ENCODE measurements at regions not wholly inside any gene's neighbourhood (a gene's known extent, or its start where the extent isn't known, plus 50 kb on each side); places are given as distances from the start of the nearest gene placed in this dataset.

DNA sequence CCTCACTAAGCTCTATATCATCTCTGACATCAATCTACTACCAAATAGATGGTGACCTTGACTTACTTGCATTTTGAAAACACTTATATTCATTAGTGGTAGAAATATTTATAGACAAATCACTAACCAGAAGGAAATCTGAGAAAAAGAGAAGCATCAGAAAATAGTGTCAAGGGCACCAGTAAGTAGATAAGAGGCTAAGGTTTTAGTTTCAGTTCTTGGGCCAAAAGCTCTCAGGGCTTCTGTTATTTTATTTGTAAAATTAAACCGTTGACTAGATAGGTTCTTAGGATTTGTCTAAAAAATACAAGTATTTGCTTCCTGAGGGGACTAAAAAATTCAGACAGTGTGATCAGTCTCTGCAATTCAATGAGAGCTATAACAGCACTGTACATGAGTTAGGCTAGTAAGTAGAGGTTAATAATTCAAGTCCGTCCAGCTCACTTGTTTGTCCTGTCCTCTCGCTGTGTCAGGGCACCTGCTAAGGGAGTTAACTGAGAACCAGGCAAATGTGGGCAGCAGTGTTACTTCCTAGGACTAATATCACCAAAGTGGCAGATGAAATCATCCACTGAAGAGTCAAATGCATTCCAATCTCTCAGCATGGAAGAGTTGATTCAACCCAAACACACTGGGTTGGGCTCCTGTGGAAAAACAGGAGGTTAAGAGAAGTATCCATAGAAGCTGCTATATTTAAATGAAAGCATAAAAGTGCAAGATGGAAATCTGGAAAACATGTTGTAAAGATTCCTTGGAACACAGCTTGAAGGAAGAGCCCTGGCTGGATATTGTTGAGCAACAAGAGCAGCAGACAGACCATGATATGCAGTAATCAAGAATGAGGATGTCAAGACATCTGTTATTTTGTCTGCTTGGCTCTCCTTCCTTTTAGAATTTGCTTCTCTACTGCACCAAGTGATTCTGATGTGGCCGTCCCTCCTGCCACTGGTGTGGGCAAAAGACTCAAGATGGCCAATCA lies 134.9 kb upstream of the ZBTB20 start:
- Histone ChIP-seq H3K4me2 (ENCODE audit: control insufficient read depth, insufficient read depth) (no peak overlapping the region), H3K79me2 (ENCODE audit: control insufficient read depth, insufficient read depth, low read length) (no peaks in the 10 kb centered on the region), H3K4me3 (no peak overlapping the region), H3K27ac (ENCODE audit: control insufficient read depth, insufficient read depth) (no peak overlapping the region), H3K4me1 (ENCODE audit: control insufficient read depth, insufficient read depth, low read length) (no peaks in the 10 kb centered on the region), H3K36me3 (ENCODE audit: control insufficient read depth in 2 of 2, insufficient read depth in 2 of 2, low read length in 1 of 2) (no peaks in the 10 kb centered on the region), H3K27me3 (replicated peaks in 1 of 2; ENCODE audit: control insufficient read depth in 2 of 2, insufficient read depth in 2 of 2, low read length in 1 of 2) (no peaks in the 10 kb centered on the region), H4K20me1 (ENCODE audit: control insufficient read depth, insufficient read depth) (no peaks in the 10 kb centered on the region), H3K9ac (ENCODE audit: control insufficient read depth, insufficient read depth, low read length) (no peak overlapping the region), H3K9me3 (replicated peaks; ENCODE audit: control insufficient read depth, insufficient read depth, low read length) (no peaks in the 10 kb centered on the region), H2AFZ (ENCODE audit: control insufficient read depth, low read depth, low read length) (no peak overlapping the region)
- ChIA-PET SMC1A (ENCODE audit: uncharacterized antibody, unreplicated experiment) (no interaction called here), CTCF (no interaction called here), RAD21 (ENCODE audit: unreplicated experiment) (no interaction called here), POLR2A (no interaction called here)
- DNase-seq (ENCODE audit: low read depth, low spot score) (no peak), FAIRE-seq (no peak), ATAC-seq (no peak)
- BruUV-seq (replicated peaks) = no TSS peak
- TF ChIP-seq, protein P1, sequence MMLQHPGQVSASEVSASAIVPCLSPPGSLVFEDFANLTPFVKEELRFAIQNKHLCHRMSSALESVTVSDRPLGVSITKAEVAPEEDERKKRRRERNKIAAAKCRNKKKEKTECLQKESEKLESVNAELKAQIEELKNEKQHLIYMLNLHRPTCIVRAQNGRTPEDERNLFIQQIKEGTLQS (IDR thresholded peaks at IDR 0.05; ENCODE audit: borderline replicate concordance, extremely low read depth, low read depth, low read length) = no peak
- TF ChIP-seq MAX (IDR thresholded peaks at IDR 0.05; ENCODE audit: low read depth, low read length) (no peak), MXI1 (IDR thresholded peaks at IDR 0.05; ENCODE audit: low read depth, low read length) (no peak), IKZF2 (IDR thresholded peaks at IDR 0.05) (no peak), ZBTB33 (IDR thresholded peaks at IDR 0.05) (no peak), WRNIP1 (IDR thresholded peaks at IDR 0.05; ENCODE audit: borderline replicate concordance, low read depth, low read length) (no peak), HCFC1 (IDR thresholded peaks at IDR 0.05; ENCODE audit: low read length) (no peak), EGR1 (IDR thresholded peaks at IDR 0.05; ENCODE audit: borderline replicate concordance in 1 of 2, low read depth in 2 of 2, low read length in 2 of 2) (no peak), NRF1 (conservative IDR thresholded peaks at IDR 0.05; ENCODE audit: low read depth, low read length) (no peak), ELK1 (IDR thresholded peaks at IDR 0.05; ENCODE audit: low read depth, low read length) (no peak), KLF5 (IDR thresholded peaks at IDR 0.05; ENCODE audit: partially characterized antibody) (no peak), IRF4 (IDR thresholded peaks at IDR 0.05; ENCODE audit: low read depth, low read length) (no peak), RBBP5 (conservative IDR thresholded peaks at IDR 0.05) (no peak), POLR2AphosphoS2 (IDR thresholded peaks at IDR 0.05; ENCODE audit: low read depth, low read length) (no peak), RFX5 (IDR thresholded peaks at IDR 0.05; ENCODE audit: low read depth, low read length) (no peak), PAX5 (IDR thresholded peaks at IDR 0.05; ENCODE audit: borderline replicate concordance, low read depth, low read length) (no peak)
- WGBS (ENCODE audit: insufficient coverage, insufficient replicate concordance, low lambda C conversion rate, missing lambda C conversion rate) = 23% methylated on average over 4 of the region's 4 CpGs
- intact Hi-C loops (cut with micrococcal nuclease; ENCODE audit: unreplicated experiment) = no loop called here
- in situ Hi-C loops (cut with MboI) = no loop called here
